PFSK-1 (cell line): ENCODE measurements at regions not wholly inside any gene's neighbourhood (a gene's known extent, or its start where the extent isn't known, plus 50 kb on each side); places are given as distances from the start of the nearest gene placed in this dataset.

Source experiments
- POLR2AphosphoS5 ChIP-seq: IDR thresholded peaks from 2 replicates; pipeline ENCODE4 v1.6.1; 2012; ENCODE audit warnings: low read depth, mild to moderate bottlenecking, control low read depth, low read length, moderate library complexity
- SIN3A ChIP-seq: IDR thresholded peaks from 2 replicates; pipeline ENCODE4 v1.6.1; 2012; ENCODE audit warnings: mild to moderate bottlenecking, low read length, moderate library complexity, borderline replicate concordance; ENCODE audit not compliant: insufficient read depth
- TAF1 ChIP-seq: IDR thresholded peaks from 2 replicates; pipeline ENCODE4 v1.6.1; 2012; ENCODE audit warnings: low read length, control low read depth, borderline replicate concordance; ENCODE audit not compliant: insufficient read depth
- TF ChIP-seq, protein P1 (sequence below), 2 experiments: IDR thresholded peaks; 2 replicates each; pipeline versions ENCODE4 v1.6.1 to v1.8.0; 2011 to 2012; ENCODE audit warnings: low read depth in 2 of 2, low read length in 2 of 2, control low read depth in 1 of 2, inconsistent platforms in 1 of 2, mild to moderate bottlenecking in 1 of 2, moderate library complexity in 1 of 2; ENCODE audit not compliant: insufficient read depth in 1 of 2

DNA sequence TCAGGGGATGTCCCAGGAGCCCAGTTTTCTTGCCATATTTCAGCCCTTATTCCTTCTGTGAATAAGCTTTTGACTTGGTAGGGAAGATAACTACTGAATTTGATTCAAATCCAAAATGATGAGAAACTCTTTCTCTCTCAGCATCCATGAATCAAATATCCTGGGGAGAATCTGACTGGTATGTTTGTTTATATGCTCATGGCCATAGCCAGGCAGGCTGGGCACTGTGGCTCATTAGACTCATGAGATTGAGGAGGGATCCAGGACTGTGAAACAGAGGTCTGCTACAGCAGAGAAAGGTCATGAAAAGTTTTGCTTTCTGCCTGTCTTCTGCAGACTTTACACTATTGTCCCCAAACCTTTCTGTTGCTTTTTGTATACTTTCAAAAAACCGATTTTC lies 346.4 kb upstream of the ATP2B1 start:
- TF ChIP-seq POLR2AphosphoS5 (no peak), TAF1 (no peak), SIN3A (no peak)
- TF ChIP-seq, protein P1, sequence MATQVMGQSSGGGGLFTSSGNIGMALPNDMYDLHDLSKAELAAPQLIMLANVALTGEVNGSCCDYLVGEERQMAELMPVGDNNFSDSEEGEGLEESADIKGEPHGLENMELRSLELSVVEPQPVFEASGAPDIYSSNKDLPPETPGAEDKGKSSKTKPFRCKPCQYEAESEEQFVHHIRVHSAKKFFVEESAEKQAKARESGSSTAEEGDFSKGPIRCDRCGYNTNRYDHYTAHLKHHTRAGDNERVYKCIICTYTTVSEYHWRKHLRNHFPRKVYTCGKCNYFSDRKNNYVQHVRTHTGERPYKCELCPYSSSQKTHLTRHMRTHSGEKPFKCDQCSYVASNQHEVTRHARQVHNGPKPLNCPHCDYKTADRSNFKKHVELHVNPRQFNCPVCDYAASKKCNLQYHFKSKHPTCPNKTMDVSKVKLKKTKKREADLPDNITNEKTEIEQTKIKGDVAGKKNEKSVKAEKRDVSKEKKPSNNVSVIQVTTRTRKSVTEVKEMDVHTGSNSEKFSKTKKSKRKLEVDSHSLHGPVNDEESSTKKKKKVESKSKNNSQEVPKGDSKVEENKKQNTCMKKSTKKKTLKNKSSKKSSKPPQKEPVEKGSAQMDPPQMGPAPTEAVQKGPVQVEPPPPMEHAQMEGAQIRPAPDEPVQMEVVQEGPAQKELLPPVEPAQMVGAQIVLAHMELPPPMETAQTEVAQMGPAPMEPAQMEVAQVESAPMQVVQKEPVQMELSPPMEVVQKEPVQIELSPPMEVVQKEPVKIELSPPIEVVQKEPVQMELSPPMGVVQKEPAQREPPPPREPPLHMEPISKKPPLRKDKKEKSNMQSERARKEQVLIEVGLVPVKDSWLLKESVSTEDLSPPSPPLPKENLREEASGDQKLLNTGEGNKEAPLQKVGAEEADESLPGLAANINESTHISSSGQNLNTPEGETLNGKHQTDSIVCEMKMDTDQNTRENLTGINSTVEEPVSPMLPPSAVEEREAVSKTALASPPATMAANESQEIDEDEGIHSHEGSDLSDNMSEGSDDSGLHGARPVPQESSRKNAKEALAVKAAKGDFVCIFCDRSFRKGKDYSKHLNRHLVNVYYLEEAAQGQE (IDR thresholded peaks at IDR 0.05; ENCODE audit: insufficient read depth in 1 of 2, low read depth in 2 of 2, low read length in 2 of 2): no peak
